ENCODE measurements at regions not wholly inside any gene's neighbourhood (a gene's known extent, or its start where the extent isn't known, plus 50 kb on each side); places are given as distances from the start of the nearest gene placed in this dataset.

- no peaks in the 10 kb centered on the region for H3K4me1 ChIP-seq (replicated peaks in 1 of 4; ENCODE audit: control insufficient read depth in 3 of 4, insufficient read depth in 4 of 4, low read length in 3 of 4)
- ChIA-PET POLR2A (ENCODE audit: partially characterized antibody) (no interaction called here), CTCF (ENCODE audit: partially characterized antibody) (interaction anchor here (1.2 kb wide), 1 partner anchor 10 kb away, joined by 3 read pairs; no protein-coding TSS in a partner anchor)
- no peak overlapping the region for H3K4me2 ChIP-seq (ENCODE audit: insufficient read depth in 1 of 2, low read depth in 2 of 2, low read length in 2 of 2)
- no peak overlapping the region for H4K5ac ChIP-seq (ENCODE audit: insufficient read length, low read depth, low read length)
- no peak overlapping the region for H2BK120ac ChIP-seq (replicated peaks; ENCODE audit: low read depth, low read length)
- no peak overlapping the region for H2BK12ac ChIP-seq (ENCODE audit: low read depth, low read length)
- 95% methylated on average over 3 of the region's 3 CpGs; no CpG with 5 or more reads in 1 of the 2 experiments for WGBS, 2 experiments (ENCODE audit: extremely low coverage in 1 of 2, insufficient coverage in 1 of 2, insufficient read length in 1 of 2, insufficient replicate concordance in 2 of 2, low coverage in 1 of 2, low lambda C conversion rate in 2 of 2, missing lambda C conversion rate in 1 of 2)
- H3K27ac ChIP-seq (ENCODE audit: low read depth, low read length): no peak overlapping the region
- H3K9ac ChIP-seq (replicated peaks in 1 of 4; ENCODE audit: extremely low read depth in 1 of 4, low read depth in 3 of 4, low read length in 3 of 4): no peak overlapping the region
- no peak overlapping the region for H3K56ac ChIP-seq (replicated peaks; ENCODE audit: insufficient read length, low read depth, low read length)
- H3K14ac ChIP-seq (ENCODE audit: insufficient read length): no peak overlapping the region
- H3K79me2 ChIP-seq (ENCODE audit: control insufficient read depth in 1 of 2, insufficient read depth in 2 of 2, low read length in 2 of 2): no peaks in the 10 kb centered on the region
- no peak for DNase-seq (ENCODE audit: low read depth in 1 of 2, low spot score in 2 of 2)
- H3K4me3 ChIP-seq (ENCODE audit: extremely low read depth in 1 of 4, insufficient read depth in 2 of 4, low read depth in 3 of 4, low read length in 4 of 4): no peak overlapping the region
- H2AFZ ChIP-seq (ENCODE audit: low read length): no peak overlapping the region
- no peaks in the 10 kb centered on the region for H4K20me1 ChIP-seq (replicated peaks in 1 of 2; ENCODE audit: control insufficient read depth in 1 of 2, insufficient read depth in 2 of 2, low read length in 2 of 2)
- H3K23ac ChIP-seq (ENCODE audit: insufficient read length): no peak overlapping the region
- H3K18ac ChIP-seq (ENCODE audit: extremely low read depth, low read length): no peak overlapping the region
- H4K8ac ChIP-seq (ENCODE audit: extremely low read depth, insufficient read depth, low read length): no peak overlapping the region
- no peaks in the 10 kb centered on the region for H3K23me2 ChIP-seq (ENCODE audit: low read depth, low read length)
- H2BK20ac ChIP-seq (ENCODE audit: low read length): no peak overlapping the region; the same call in 1 of the 2 replicates
- H3K9me3 ChIP-seq (ENCODE audit: insufficient read depth in 2 of 2, low read depth in 1 of 2, low read length in 1 of 2): no peaks in the 10 kb centered on the region
- H2AK5ac ChIP-seq (ENCODE audit: low read depth, low read length): no peak overlapping the region
- TF ChIP-seq SP1 (IDR thresholded peaks at IDR 0.05; ENCODE audit: low read depth, low read length) (no peak), KDM1A (IDR thresholded peaks at IDR 0.05; ENCODE audit: borderline replicate concordance, low read length) (no peak), RFX5 (IDR thresholded peaks at IDR 0.05; ENCODE audit: borderline replicate concordance, low read depth, low read length) (no peak), E2F6 (IDR thresholded peaks at IDR 0.05) (no peak), PHF8 (conservative IDR thresholded peaks at IDR 0.05; ENCODE audit: low read depth, low read length) (no peak), SIN3A (conservative IDR thresholded peaks at IDR 0.05 in 1 of 2, IDR thresholded peaks at IDR 0.05 in 1 of 2; ENCODE audit: low read depth in 1 of 2, low read length in 2 of 2) (no peak), POLR2AphosphoS5 (IDR thresholded peaks at IDR 0.05; ENCODE audit: low read depth, low read length) (no peak), SIRT6 (IDR thresholded peaks at IDR 0.05; ENCODE audit: low read length) (no peak), TCF12 (IDR thresholded peaks at IDR 0.05; ENCODE audit: low read depth, low read length) (no peak), GABPA (IDR thresholded peaks at IDR 0.05; ENCODE audit: borderline replicate concordance, insufficient read depth, low read length) (no peak)
- no peak overlapping the region for H4K91ac ChIP-seq (replicated peaks; ENCODE audit: insufficient read length, low read length)
- H3K36me3 ChIP-seq (ENCODE audit: control insufficient read depth in 2 of 4, insufficient read depth in 4 of 4, low read length in 3 of 4): no peaks in the 10 kb centered on the region
- H3K27me3 ChIP-seq (replicated peaks in 1 of 4; ENCODE audit: control insufficient read depth in 3 of 4, extremely low read depth in 1 of 4, insufficient read depth in 3 of 4, low read length in 3 of 4): peaks cover 0 to 2% (median 0%) of the 10 kb centered on the region in 4 experiments; a peak in 1 of 7 replicates
- H2BK5ac ChIP-seq (ENCODE audit: low read depth, low read length): no peak overlapping the region
- H3K79me1 ChIP-seq (ENCODE audit: low read depth, low read length): no peaks in the 10 kb centered on the region
- H3K4ac ChIP-seq (replicated peaks; ENCODE audit: insufficient read length, low read depth, low read length): no peak overlapping the region
- H2BK15ac ChIP-seq (ENCODE audit: low read length): no peak overlapping the region
- FAIRE-seq: no peak
These were observed 1032.1 kb downstream of the NTRK3 start for GRCh38 chr15:87224404-87224803.
